GM19025 (cell line): ENCODE measurements at regions not wholly inside any gene's neighbourhood (a gene's known extent, or its start where the extent isn't known, plus 50 kb on each side); places are given as distances from the start of the nearest gene placed in this dataset.
"Not testable (repeated sequence)": the region's sequence is repeated elsewhere in the genome, so short reads cannot be mapped to it uniquely, and the experiment has no call there.

Experiments used
- ATAC-seq: cut with Tn5 transposase; IDR thresholded peaks from one replicate; pipeline ENCODE4 v1.9.1; 2021; ENCODE audit warnings: mild to moderate bottlenecking, low read depth, moderate library complexity; ENCODE audit not compliant: unreplicated experiment

GRCh38 chr4:125003840-125004239 lies 291.3 kb upstream of the ANKRD50 start:
- no peak for ATAC-seq

GRCh38 chr4:124997991-124998390 lies 285.5 kb upstream of the ANKRD50 start:
- ATAC-seq = no peak

- no peak for ATAC-seq
These were observed 284.6 kb upstream of the ANKRD50 start for GRCh38 chr4:124997124-124997523.

- ATAC-seq = no peak
These were observed 281.3 kb upstream of the ANKRD50 start for GRCh38 chr4:124993838-124994237.

GRCh38 chr4:124990398-124990797 lies 277.9 kb upstream of the ANKRD50 start:
- no peak for ATAC-seq

- ATAC-seq = no peak
These were observed 267.8 kb upstream of the ANKRD50 start for GRCh38 chr4:124980276-124980752.

GRCh38 chr4:124978536-124978935 lies 266.0 kb upstream of the ANKRD50 start:
- ATAC-seq = not testable (repeated sequence)

GRCh38 chr4:124977045-124977444 lies 264.5 kb upstream of the ANKRD50 start:
- ATAC-seq = no peak

- no peak for ATAC-seq
These were observed 261.6 kb upstream of the ANKRD50 start for GRCh38 chr4:124974152-124974551.

GRCh38 chr4:124973716-124974115 lies 261.2 kb upstream of the ANKRD50 start:
- ATAC-seq = no peak

GRCh38 chr4:124970011-124970410 lies 257.5 kb upstream of the ANKRD50 start:
- no peak for ATAC-seq

GRCh38 chr4:124965497-124965891 lies 253.0 kb upstream of the ANKRD50 start:
- ATAC-seq = no peak

GRCh38 chr4:124964852-124965496 lies 252.4 kb upstream of the ANKRD50 start:
- ATAC-seq = no peak

- ATAC-seq = no peak
These were observed 251.7 kb upstream of the ANKRD50 start for GRCh38 chr4:124964251-124964650.

GRCh38 chr4:124961138-124961750 lies 248.7 kb upstream of the ANKRD50 start:
- no peak for ATAC-seq

- ATAC-seq = no peak
These were observed 246.3 kb upstream of the ANKRD50 start for GRCh38 chr4:124958847-124959246.

- ATAC-seq = no peak
These were observed 242.9 kb upstream of the ANKRD50 start for GRCh38 chr4:124955476-124955875.

GRCh38 chr4:124954046-124954445 lies 241.5 kb upstream of the ANKRD50 start:
- no peak for ATAC-seq

- ATAC-seq = no peak
These were observed 241.0 kb upstream of the ANKRD50 start for GRCh38 chr4:124953486-124953885.

GRCh38 chr4:124953061-124953460 lies 240.5 kb upstream of the ANKRD50 start:
- no peak for ATAC-seq

- no peak for ATAC-seq
These were observed 240.1 kb upstream of the ANKRD50 start for GRCh38 chr4:124952601-124953000.

GRCh38 chr4:124948976-124949597 lies 236.6 kb upstream of the ANKRD50 start:
- ATAC-seq = no peak
